Panc1 (cell line): ENCODE measurements at regions not wholly inside any gene's neighbourhood (a gene's known extent, or its start where the extent isn't known, plus 50 kb on each side); places are given as distances from the start of the nearest gene placed in this dataset.

Experiments used
- ATAC-seq: fragments of 200-7000 bp; cut with Tn5 transposase; 2 replicates; pipeline ENCODE4 v1.9.1; 2020; ENCODE audit warnings: mild to moderate bottlenecking, moderate library complexity
- BruUV-seq: library from RNA; stranded (reverse); fragments of 400-500 nt; replicated peaks from 2 replicates; lab custom pipeline; 2021; lab: Mats Ljungman, UMichigan
- CTCF ChIA-PET: fragments of 300-600 bp; sonication (Branson Sonifier 250); formaldehyde crosslinking; loops from one replicate; lab custom pipeline; 2022; ENCODE audit warnings: antibody characterized with exemption; lab: Charles Lee
- POLR2A ChIA-PET: fragments of 300-600 bp; sonication (Branson Sonifier 250); formaldehyde crosslinking; loops from one replicate; lab custom pipeline; 2022; ENCODE audit warnings: antibody characterized with exemption; lab: Charles Lee
- DNase-seq: peaks from one replicate; pipeline ENCODE4 v3.0.0-alpha.2; 2010; ENCODE audit warnings: low read depth, low spot score
- H3K27ac ChIP-seq: 2 replicates; pipeline ENCODE4 v1.5.1; 2011; ENCODE audit warnings: mild to moderate bottlenecking, low read length, inconsistent platforms
- H3K27me3 ChIP-seq: fragments of 200-500 bp; sonication (Bioruptor generic); 2 replicates; pipeline ENCODE4 v1.6.0; 2014; ENCODE audit warnings: low read length, inconsistent platforms; ENCODE audit not compliant: control insufficient read depth, insufficient read depth
- H3K36me3 ChIP-seq: fragments of 200-500 bp; sonication (Bioruptor generic); 2 replicates; pipeline ENCODE4 v1.5.1; 2014; ENCODE audit warnings: inconsistent platforms, mild to moderate bottlenecking, low read length, moderate library complexity; ENCODE audit not compliant: control insufficient read depth, insufficient read depth
- H3K4me1 ChIP-seq: 2 replicates; pipeline ENCODE4 v1.5.1; 2011; ENCODE audit warnings: inconsistent platforms, mild to moderate bottlenecking, low read length, moderate library complexity; ENCODE audit not compliant: control insufficient read depth, insufficient read depth
- H3K4me3 ChIP-seq, 2 experiments: 2 replicates each; pipeline ENCODE4 v1.5.1; 2011 to 2012; ENCODE audit warnings: low read depth in 2 of 2, low read length in 2 of 2, mild to moderate bottlenecking in 2 of 2, inconsistent platforms in 1 of 2, moderate library complexity in 1 of 2
- H3K9me3 ChIP-seq: fragments of 200-500 bp; sonication (Bioruptor generic); 2 replicates; pipeline ENCODE4 v1.5.1; 2014; ENCODE audit warnings: low read depth, mild to moderate bottlenecking, inconsistent platforms, low read length, moderate library complexity; ENCODE audit not compliant: control insufficient read depth, insufficient read depth
- POLR2AphosphoS5 ChIP-seq: IDR thresholded peaks from 2 replicates; pipeline ENCODE4 v1.6.1; 2012; ENCODE audit warnings: mild to moderate bottlenecking, low read depth, low read length, moderate library complexity
- SIN3A ChIP-seq: IDR thresholded peaks from 2 replicates; pipeline ENCODE4 v1.6.1; 2012; ENCODE audit warnings: low read depth, mild to moderate bottlenecking, low read length, moderate library complexity, borderline replicate concordance; ENCODE audit not compliant: insufficient read depth
- TCF7L2 ChIP-seq: IDR thresholded peaks from 2 replicates; pipeline ENCODE4 v1.6.1; 2011; ENCODE audit warnings: mild to moderate bottlenecking, low read depth, low read length, inconsistent platforms
- in situ Hi-C: cut with HindIII; loops from 2 replicates; pipeline ENCODE4 v1.10.0; 2016; ENCODE audit warnings: low sequenced_read_pairs, low pct_unique_long_range_greater_than_20kb
- intact Hi-C: fragments of 100-400 bp; cut with micrococcal nuclease; formaldehyde crosslinking; loops from one replicate; pipeline ENCODE4 v1.10.0; 2022; ENCODE audit not compliant: unreplicated experiment
- TF ChIP-seq, protein P1 (sequence below), 2 experiments: IDR thresholded peaks; 2 replicates each; pipeline ENCODE4 v1.6.1; 2011 to 2012; ENCODE audit warnings: low read depth in 2 of 2, control low read depth in 1 of 2, low read length in 1 of 2, mild to moderate bottlenecking in 1 of 2, moderate library complexity in 1 of 2; ENCODE audit not compliant: insufficient read depth in 1 of 2
- TF ChIP-seq, protein P2 (sequence below): fragments of 450-650 bp; IDR thresholded peaks from 2 replicates; pipeline ENCODE4 v1.5.1; 2017; ENCODE audit warnings: mild to moderate bottlenecking

DNA sequence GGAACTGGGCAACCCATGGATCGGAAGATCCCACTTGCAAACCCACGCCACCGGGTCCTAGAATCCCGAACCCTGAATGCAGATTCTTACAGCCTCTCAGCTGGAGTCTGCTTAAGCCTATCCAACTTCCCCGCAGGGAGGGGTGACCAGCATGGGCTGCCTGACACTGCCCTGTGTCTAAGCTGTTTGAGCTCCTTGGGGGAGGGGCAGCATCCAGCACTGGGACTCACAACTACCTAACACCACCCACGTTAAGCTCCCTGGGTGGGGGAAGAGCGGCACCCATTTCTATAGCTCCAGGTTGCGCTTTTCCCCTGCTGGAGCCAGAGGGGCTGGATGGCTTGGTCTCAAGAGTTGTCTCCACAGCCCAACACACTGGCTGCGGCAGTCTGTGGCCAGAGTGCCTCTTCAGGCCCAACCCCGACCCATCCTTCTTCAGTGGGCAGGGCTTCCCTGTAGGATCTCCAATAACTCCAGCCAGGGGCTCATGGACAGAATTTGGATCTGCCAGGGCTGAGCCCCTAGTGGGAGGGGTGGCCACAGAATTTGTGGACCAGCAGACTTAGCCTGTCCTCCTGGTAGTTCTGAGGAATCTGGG, 649.2 kb downstream of the TUSC7 start:
- Histone ChIP-seq H3K27ac (no peak overlapping the region), H3K9me3 (no peaks in the 10 kb centered on the region), H3K4me1 (no peaks in the 10 kb centered on the region), H3K27me3 (no peaks in the 10 kb centered on the region), H3K4me3 (no peak overlapping the region), H3K36me3 (no peaks in the 10 kb centered on the region)
- intact Hi-C loops: loop anchor here (10.0 kb wide), 1 partner anchor 344 kb away; no protein-coding TSS in a partner anchor
- in situ Hi-C loops: no loop called here
- no peak for DNase-seq
- no peak for ATAC-seq
- TF ChIP-seq, protein P1, sequence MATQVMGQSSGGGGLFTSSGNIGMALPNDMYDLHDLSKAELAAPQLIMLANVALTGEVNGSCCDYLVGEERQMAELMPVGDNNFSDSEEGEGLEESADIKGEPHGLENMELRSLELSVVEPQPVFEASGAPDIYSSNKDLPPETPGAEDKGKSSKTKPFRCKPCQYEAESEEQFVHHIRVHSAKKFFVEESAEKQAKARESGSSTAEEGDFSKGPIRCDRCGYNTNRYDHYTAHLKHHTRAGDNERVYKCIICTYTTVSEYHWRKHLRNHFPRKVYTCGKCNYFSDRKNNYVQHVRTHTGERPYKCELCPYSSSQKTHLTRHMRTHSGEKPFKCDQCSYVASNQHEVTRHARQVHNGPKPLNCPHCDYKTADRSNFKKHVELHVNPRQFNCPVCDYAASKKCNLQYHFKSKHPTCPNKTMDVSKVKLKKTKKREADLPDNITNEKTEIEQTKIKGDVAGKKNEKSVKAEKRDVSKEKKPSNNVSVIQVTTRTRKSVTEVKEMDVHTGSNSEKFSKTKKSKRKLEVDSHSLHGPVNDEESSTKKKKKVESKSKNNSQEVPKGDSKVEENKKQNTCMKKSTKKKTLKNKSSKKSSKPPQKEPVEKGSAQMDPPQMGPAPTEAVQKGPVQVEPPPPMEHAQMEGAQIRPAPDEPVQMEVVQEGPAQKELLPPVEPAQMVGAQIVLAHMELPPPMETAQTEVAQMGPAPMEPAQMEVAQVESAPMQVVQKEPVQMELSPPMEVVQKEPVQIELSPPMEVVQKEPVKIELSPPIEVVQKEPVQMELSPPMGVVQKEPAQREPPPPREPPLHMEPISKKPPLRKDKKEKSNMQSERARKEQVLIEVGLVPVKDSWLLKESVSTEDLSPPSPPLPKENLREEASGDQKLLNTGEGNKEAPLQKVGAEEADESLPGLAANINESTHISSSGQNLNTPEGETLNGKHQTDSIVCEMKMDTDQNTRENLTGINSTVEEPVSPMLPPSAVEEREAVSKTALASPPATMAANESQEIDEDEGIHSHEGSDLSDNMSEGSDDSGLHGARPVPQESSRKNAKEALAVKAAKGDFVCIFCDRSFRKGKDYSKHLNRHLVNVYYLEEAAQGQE (IDR thresholded peaks at IDR 0.05; ENCODE audit: insufficient read depth in 1 of 2, low read depth in 2 of 2, low read length in 1 of 2): no peak
- TF ChIP-seq, protein P2, sequence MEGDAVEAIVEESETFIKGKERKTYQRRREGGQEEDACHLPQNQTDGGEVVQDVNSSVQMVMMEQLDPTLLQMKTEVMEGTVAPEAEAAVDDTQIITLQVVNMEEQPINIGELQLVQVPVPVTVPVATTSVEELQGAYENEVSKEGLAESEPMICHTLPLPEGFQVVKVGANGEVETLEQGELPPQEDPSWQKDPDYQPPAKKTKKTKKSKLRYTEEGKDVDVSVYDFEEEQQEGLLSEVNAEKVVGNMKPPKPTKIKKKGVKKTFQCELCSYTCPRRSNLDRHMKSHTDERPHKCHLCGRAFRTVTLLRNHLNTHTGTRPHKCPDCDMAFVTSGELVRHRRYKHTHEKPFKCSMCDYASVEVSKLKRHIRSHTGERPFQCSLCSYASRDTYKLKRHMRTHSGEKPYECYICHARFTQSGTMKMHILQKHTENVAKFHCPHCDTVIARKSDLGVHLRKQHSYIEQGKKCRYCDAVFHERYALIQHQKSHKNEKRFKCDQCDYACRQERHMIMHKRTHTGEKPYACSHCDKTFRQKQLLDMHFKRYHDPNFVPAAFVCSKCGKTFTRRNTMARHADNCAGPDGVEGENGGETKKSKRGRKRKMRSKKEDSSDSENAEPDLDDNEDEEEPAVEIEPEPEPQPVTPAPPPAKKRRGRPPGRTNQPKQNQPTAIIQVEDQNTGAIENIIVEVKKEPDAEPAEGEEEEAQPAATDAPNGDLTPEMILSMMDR: no peak
- no peak for TF ChIP-seq POLR2AphosphoS5
- no peak for TF ChIP-seq SIN3A
- TF ChIP-seq TCF7L2: no peak
- ChIA-PET CTCF (no interaction called here), POLR2A (no interaction called here)
- BruUV-seq: no TSS peak

DNA sequence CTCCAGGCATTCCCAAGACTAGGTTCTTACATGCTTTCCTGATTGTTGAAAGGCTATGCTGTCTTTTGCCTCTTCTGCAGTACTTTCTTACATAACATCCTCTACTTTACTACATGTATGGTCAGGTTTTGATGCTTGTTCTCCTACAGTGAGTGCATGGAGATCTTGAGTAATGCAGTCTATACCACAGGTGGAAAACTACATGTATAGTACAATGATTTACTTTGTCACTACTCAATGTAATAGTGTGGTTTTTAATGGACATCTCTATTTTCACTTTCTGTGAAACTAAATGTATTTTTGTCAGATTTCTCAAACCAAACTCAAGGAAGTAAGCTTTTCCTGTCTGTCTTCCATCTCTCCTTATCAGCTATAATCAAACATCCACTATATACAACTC, 657.0 kb downstream of the TUSC7 start:
- in situ Hi-C loops (no loop called here), intact Hi-C loops (no loop called here)
- POLR2A ChIA-PET: no interaction called here
- BruUV-seq: no TSS peak
- DNase-seq: no peak
- CTCF ChIA-PET: no interaction called here
- H3K9me3 ChIP-seq: no peaks in the 10 kb centered on the region
- no peaks in the 10 kb centered on the region for H3K27me3 ChIP-seq
- no peak for ATAC-seq
- no peaks in the 10 kb centered on the region for H3K36me3 ChIP-seq
- no peaks in the 10 kb centered on the region for H3K4me1 ChIP-seq
- no peak overlapping the region for H3K27ac ChIP-seq
- no peak overlapping the region for H3K4me3 ChIP-seq
- TF ChIP-seq, protein P1 (IDR thresholded peaks at IDR 0.05; ENCODE audit: insufficient read depth in 1 of 2, low read depth in 2 of 2, low read length in 1 of 2): no peak
- TF ChIP-seq SIN3A (no peak), POLR2AphosphoS5 (no peak), TCF7L2 (no peak)
- TF ChIP-seq, protein P2: no peak
